Mammary epithelial cell (primary cell): ENCODE measurements at regions not wholly inside any gene's neighbourhood (a gene's known extent, or its start where the extent isn't known, plus 50 kb on each side); places are given as distances from the start of the nearest gene placed in this dataset.

Source experiments
- EZH2 ChIP-seq: IDR thresholded peaks from 2 replicates; pipeline ENCODE4 v1.6.1; 2012; ENCODE audit warnings: low read length, inconsistent platforms, borderline replicate concordance
- TF ChIP-seq, protein P1 (sequence below), 2 donors: IDR thresholded peaks in 1 of 2; conservative IDR thresholded peaks in 1 of 2; 2 replicates each; pipeline ENCODE4 v1.5.1; 2011 to 2012; ENCODE audit warnings: inconsistent platforms in 2 of 2, low read length in 2 of 2, mild to moderate bottlenecking in 2 of 2, control low read depth in 1 of 2, low read depth in 1 of 2; ENCODE audit not compliant: insufficient read depth in 1 of 2; ENCODE audit errors: extremely low read depth in 1 of 2

DNA sequence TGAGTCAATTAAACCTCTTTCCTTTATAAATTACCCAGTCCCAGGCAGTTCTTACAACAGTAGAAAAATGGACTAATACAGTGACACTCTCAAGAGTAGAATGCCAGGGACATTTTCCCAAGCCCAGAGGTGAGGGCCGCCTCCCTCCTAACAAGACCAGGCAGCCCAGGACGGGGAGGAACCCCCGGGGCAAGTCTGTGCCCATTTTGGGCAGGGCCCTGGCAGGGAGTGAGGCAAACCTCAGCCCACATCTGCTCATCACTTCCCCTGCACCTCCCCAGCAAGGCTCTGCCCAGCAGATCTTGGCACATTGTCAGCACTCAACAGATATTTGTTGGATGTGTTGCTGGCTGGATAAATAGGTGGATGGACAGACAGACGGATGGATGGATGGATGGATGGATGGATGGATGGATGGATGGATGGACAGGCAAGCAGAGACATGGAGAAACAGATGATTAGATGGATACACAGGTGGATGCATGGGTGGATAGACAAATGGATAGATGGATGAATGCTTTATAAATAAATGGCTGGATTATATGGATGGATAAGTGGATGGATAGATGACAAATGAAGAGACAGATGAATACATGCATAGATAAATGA is 271.3 kb downstream of the PARN start:
- TF ChIP-seq, protein P1, sequence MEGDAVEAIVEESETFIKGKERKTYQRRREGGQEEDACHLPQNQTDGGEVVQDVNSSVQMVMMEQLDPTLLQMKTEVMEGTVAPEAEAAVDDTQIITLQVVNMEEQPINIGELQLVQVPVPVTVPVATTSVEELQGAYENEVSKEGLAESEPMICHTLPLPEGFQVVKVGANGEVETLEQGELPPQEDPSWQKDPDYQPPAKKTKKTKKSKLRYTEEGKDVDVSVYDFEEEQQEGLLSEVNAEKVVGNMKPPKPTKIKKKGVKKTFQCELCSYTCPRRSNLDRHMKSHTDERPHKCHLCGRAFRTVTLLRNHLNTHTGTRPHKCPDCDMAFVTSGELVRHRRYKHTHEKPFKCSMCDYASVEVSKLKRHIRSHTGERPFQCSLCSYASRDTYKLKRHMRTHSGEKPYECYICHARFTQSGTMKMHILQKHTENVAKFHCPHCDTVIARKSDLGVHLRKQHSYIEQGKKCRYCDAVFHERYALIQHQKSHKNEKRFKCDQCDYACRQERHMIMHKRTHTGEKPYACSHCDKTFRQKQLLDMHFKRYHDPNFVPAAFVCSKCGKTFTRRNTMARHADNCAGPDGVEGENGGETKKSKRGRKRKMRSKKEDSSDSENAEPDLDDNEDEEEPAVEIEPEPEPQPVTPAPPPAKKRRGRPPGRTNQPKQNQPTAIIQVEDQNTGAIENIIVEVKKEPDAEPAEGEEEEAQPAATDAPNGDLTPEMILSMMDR (conservative IDR thresholded peaks at IDR 0.05 in 1 of 2, IDR thresholded peaks at IDR 0.05 in 1 of 2; ENCODE audit: extremely low read depth in 1 of 2, insufficient read depth in 1 of 2, low read depth in 1 of 2, low read length in 2 of 2) = no peak
- no peak for TF ChIP-seq EZH2
